DOHH2 (cell line): ENCODE measurements at regions not wholly inside any gene's neighbourhood (a gene's known extent, or its start where the extent isn't known, plus 50 kb on each side); places are given as distances from the start of the nearest gene placed in this dataset.

Experiments used
- H3F3A ChIP-seq: fragments of 200-600 bp; sonication (generic), shearing (Covaris generic); 2 replicates; pipeline ENCODE4 v1.6.0; 2016; ENCODE audit warnings: antibody characterized with exemption, mild to moderate bottlenecking; ENCODE audit not compliant: control insufficient read depth, insufficient read depth
- H3K27ac ChIP-seq: fragments of 200-600 bp; sonication (generic); 2 replicates; pipeline ENCODE4 v1.5.1; 2014; ENCODE audit warnings: low read depth, mild to moderate bottlenecking, low read length, moderate library complexity
- H3K27me3 ChIP-seq: fragments of 200-600 bp; sonication (generic); 2 replicates; pipeline ENCODE4 v1.6.1; 2014; ENCODE audit warnings: mild to moderate bottlenecking, low read length, mixed read lengths; ENCODE audit not compliant: control insufficient read depth
- H3K36me3 ChIP-seq: fragments of 200-600 bp; sonication (generic); 2 replicates; pipeline ENCODE4 v1.6.1; 2014; ENCODE audit warnings: mild to moderate bottlenecking, low read length, moderate library complexity, mixed read lengths; ENCODE audit not compliant: control insufficient read depth
- H3K4me1 ChIP-seq: fragments of 200-600 bp; sonication (generic); 2 replicates; pipeline ENCODE4 v1.6.1; 2014; ENCODE audit warnings: mild to moderate bottlenecking, low read length, mixed read lengths; ENCODE audit not compliant: control insufficient read depth
- H3K4me2 ChIP-seq: fragments of 200-600 bp; sonication (generic); 2 replicates; pipeline ENCODE4 v1.6.0; 2014; ENCODE audit warnings: mild to moderate bottlenecking, low read length, moderate library complexity
- H3K4me3 ChIP-seq: fragments of 200-600 bp; sonication (generic); 2 replicates; pipeline ENCODE4 v1.5.1; 2014; ENCODE audit warnings: mild to moderate bottlenecking, low read length, mixed read lengths
- H3K79me2 ChIP-seq: fragments of 200-600 bp; sonication (generic); 2 replicates; pipeline ENCODE4 v1.6.1; 2014; ENCODE audit warnings: mild to moderate bottlenecking, low read length, mixed read lengths; ENCODE audit not compliant: control insufficient read depth
- H3K9me2 ChIP-seq: fragments of 200-600 bp; sonication (generic); replicated peaks from 2 replicates; pipeline ENCODE4 v1.6.1; 2014; ENCODE audit warnings: mild to moderate bottlenecking, low read length, mixed read lengths; ENCODE audit not compliant: control insufficient read depth
- H3K9me3 ChIP-seq: fragments of 200-600 bp; sonication (generic); 2 replicates; pipeline ENCODE4 v1.6.1; 2014; ENCODE audit warnings: antibody characterized with exemption, low read length, mixed read lengths; ENCODE audit not compliant: control insufficient read depth, insufficient read depth
- H4K20me1 ChIP-seq: fragments of 200-600 bp; sonication (generic); 2 replicates; pipeline ENCODE4 v1.6.0; 2014; ENCODE audit warnings: low read depth, mild to moderate bottlenecking, antibody characterized with exemption, low read length, moderate library complexity; ENCODE audit not compliant: control insufficient read depth, insufficient read depth
- EZH2phosphoT487 ChIP-seq: fragments of 200-600 bp; sonication (generic); IDR thresholded peaks from 2 replicates; pipeline ENCODE4 v1.6.1; 2017; ENCODE audit warnings: borderline replicate concordance, mild to moderate bottlenecking, antibody characterized with exemption, low read length, moderate library complexity, mixed read lengths
- TF ChIP-seq, protein P1 (sequence below): fragments of 200-600 bp; sonication (generic); IDR thresholded peaks from one replicate; pipeline ENCODE4 v1.5.1; 2014; ENCODE audit warnings: antibody characterized with exemption, mild to moderate bottlenecking, low read depth, low read length; ENCODE audit not compliant: poor library complexity, severe bottlenecking

- H3K4me3 ChIP-seq = no peak overlapping the region
- H3K9me2 ChIP-seq = no peaks in the 10 kb centered on the region
- no peaks in the 10 kb centered on the region for H3K79me2 ChIP-seq
- no peaks in the 10 kb centered on the region for H4K20me1 ChIP-seq
- no peak overlapping the region for H3K27ac ChIP-seq
- no peaks in the 10 kb centered on the region for H3F3A ChIP-seq
- no peaks in the 10 kb centered on the region for H3K9me3 ChIP-seq
- H3K4me1 ChIP-seq = no peaks in the 10 kb centered on the region
- no peaks in the 10 kb centered on the region for H3K36me3 ChIP-seq
- no peak overlapping the region for H3K4me2 ChIP-seq
- no peak for TF ChIP-seq EZH2phosphoT487
- TF ChIP-seq, protein P1, sequence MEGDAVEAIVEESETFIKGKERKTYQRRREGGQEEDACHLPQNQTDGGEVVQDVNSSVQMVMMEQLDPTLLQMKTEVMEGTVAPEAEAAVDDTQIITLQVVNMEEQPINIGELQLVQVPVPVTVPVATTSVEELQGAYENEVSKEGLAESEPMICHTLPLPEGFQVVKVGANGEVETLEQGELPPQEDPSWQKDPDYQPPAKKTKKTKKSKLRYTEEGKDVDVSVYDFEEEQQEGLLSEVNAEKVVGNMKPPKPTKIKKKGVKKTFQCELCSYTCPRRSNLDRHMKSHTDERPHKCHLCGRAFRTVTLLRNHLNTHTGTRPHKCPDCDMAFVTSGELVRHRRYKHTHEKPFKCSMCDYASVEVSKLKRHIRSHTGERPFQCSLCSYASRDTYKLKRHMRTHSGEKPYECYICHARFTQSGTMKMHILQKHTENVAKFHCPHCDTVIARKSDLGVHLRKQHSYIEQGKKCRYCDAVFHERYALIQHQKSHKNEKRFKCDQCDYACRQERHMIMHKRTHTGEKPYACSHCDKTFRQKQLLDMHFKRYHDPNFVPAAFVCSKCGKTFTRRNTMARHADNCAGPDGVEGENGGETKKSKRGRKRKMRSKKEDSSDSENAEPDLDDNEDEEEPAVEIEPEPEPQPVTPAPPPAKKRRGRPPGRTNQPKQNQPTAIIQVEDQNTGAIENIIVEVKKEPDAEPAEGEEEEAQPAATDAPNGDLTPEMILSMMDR = no peak
- H3K27me3 ChIP-seq = no peaks in the 10 kb centered on the region; the same call in 1 of the 2 replicates
Measured at GRCh38 chr2:103875531-103875930, 978.4 kb upstream of the POU3F3 start.

DNA sequence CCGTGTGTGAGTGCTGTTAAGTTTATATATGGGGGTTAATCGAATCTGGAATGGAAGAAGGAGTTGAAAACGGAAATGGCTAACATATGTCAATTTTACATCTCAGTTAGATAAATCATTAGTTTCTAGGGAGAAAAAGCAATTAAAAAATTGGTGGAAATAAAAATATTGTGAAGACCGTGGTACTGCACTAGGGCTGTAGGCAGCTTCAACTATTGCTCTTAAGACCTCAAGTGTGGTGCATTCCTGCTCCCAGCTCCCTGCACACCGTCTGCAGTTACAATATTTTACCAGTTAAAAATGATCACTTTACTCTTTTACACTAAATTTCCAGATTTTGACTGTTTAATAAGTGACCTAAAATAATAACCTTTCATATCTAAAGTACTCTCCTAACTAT is 977.3 kb upstream of the POU3F3 start:
- no peaks in the 10 kb centered on the region for H3F3A ChIP-seq
- H3K9me3 ChIP-seq = no peaks in the 10 kb centered on the region
- no peaks in the 10 kb centered on the region for H4K20me1 ChIP-seq
- no peaks in the 10 kb centered on the region for H3K9me2 ChIP-seq
- no peak overlapping the region for H3K27ac ChIP-seq
- no peaks in the 10 kb centered on the region for H3K4me1 ChIP-seq
- no peak overlapping the region for H3K4me2 ChIP-seq
- H3K27me3 ChIP-seq = no peaks in the 10 kb centered on the region; the same call in 1 of the 2 replicates
- no peak overlapping the region for H3K4me3 ChIP-seq
- TF ChIP-seq, protein P1 = no peak
- TF ChIP-seq EZH2phosphoT487 = no peak
- H3K79me2 ChIP-seq = no peaks in the 10 kb centered on the region
- H3K36me3 ChIP-seq = no peaks in the 10 kb centered on the region

DNA sequence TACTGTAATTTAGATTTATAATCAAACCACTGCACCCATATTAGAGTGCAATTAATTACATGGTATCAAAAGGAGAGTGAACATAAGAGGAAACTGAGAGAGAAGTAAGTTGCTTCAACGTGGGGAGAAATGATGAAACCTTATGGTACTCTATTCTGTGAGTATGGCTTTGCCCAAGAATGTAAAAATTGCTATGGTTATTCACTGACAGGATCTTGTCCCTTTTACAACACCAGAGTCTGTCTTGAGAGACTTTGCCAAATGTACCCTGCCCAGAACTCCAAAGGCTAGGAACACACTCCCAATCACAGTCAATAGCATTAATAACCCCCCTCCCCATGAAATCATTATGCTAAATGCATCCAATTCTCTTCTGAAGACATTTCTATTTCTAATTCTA is 974.8 kb upstream of the POU3F3 start:
- Histone ChIP-seq H3K4me1 (no peaks in the 10 kb centered on the region), H3K27ac (no peak overlapping the region), H3K4me2 (no peak overlapping the region), H4K20me1 (no peaks in the 10 kb centered on the region), H3K9me2 (no peaks in the 10 kb centered on the region), H3K36me3 (no peaks in the 10 kb centered on the region), H3K27me3 (no peaks in the 10 kb centered on the region; the same call in 1 of the 2 replicates), H3K4me3 (no peak overlapping the region), H3K79me2 (no peaks in the 10 kb centered on the region), H3F3A (no peaks in the 10 kb centered on the region), H3K9me3 (no peaks in the 10 kb centered on the region)
- TF ChIP-seq, protein P1 = no peak
- no peak for TF ChIP-seq EZH2phosphoT487
